K562 (cell line): ENCODE measurements at regions not wholly inside any gene's neighbourhood (a gene's known extent, or its start where the extent isn't known, plus 50 kb on each side); places are given as distances from the start of the nearest gene placed in this dataset.

Experiments
- CBX5 ChIP-seq: IDR thresholded peaks from 2 replicates; pipeline ENCODE4 v1.6.1; 2014; ENCODE audit warnings: low read depth, borderline replicate concordance
- FOXM1 ChIP-seq, 2 experiments: fragments of 450-650 bp in 1 of 2; sonication (generic) in 1 of 2; formaldehyde crosslinking in 1 of 2; IDR thresholded peaks; 2 replicates each; pipeline versions ENCODE4 v1.6.1 to v1.9.0; 2017 to 2022; ENCODE audit warnings: low read depth in 2 of 2, mild to moderate bottlenecking in 2 of 2, missing genetic modification reagents in 1 of 2, moderate library complexity in 1 of 2
- NR1H2 ChIP-seq: sonication (generic); formaldehyde crosslinking; IDR thresholded peaks from 2 replicates; pipeline ENCODE4 v1.4.0; 2020; ENCODE audit warnings: mild to moderate bottlenecking, missing genetic modification reagents
- SP2 ChIP-seq: IDR thresholded peaks from 2 replicates; pipeline ENCODE4 v1.6.1; 2011; ENCODE audit warnings: mild to moderate bottlenecking, low read depth, low read length, moderate library complexity; ENCODE audit not compliant: poor library complexity, severe bottlenecking; ENCODE audit errors: extremely low read depth
- ZNF589 ChIP-seq: fragments of 200-800 bp; sonication (Bioruptor generic); IDR thresholded peaks from 2 replicates; pipeline ENCODE4 v1.6.1; 2016; ENCODE audit warnings: low read depth, missing genetic modification characterization, missing compliant biosample characterization
- TF ChIP-seq, protein P1 (sequence below): fragments of 450-650 bp; IDR thresholded peaks from 2 replicates; pipeline ENCODE4 v1.6.1; 2016; ENCODE audit warnings: mild to moderate bottlenecking, moderate library complexity
- TF ChIP-seq, protein P2 (sequence below): fragments of 450-650 bp; IDR thresholded peaks from 2 replicates; pipeline ENCODE4 v1.7.1; 2018; ENCODE audit warnings: mild to moderate bottlenecking, low read depth; ENCODE audit not compliant: partially characterized antibody
- TF ChIP-seq, protein P3 (sequence below), 2 experiments: IDR thresholded peaks in 1 of 2; conservative IDR thresholded peaks in 1 of 2; 2 replicates each; pipeline ENCODE4 v1.6.1; 2016; ENCODE audit warnings: low read depth in 2 of 2, mild to moderate bottlenecking in 1 of 2, missing compliant biosample characterization in 1 of 2, missing genetic modification characterization in 1 of 2, moderate library complexity in 1 of 2

DNA sequence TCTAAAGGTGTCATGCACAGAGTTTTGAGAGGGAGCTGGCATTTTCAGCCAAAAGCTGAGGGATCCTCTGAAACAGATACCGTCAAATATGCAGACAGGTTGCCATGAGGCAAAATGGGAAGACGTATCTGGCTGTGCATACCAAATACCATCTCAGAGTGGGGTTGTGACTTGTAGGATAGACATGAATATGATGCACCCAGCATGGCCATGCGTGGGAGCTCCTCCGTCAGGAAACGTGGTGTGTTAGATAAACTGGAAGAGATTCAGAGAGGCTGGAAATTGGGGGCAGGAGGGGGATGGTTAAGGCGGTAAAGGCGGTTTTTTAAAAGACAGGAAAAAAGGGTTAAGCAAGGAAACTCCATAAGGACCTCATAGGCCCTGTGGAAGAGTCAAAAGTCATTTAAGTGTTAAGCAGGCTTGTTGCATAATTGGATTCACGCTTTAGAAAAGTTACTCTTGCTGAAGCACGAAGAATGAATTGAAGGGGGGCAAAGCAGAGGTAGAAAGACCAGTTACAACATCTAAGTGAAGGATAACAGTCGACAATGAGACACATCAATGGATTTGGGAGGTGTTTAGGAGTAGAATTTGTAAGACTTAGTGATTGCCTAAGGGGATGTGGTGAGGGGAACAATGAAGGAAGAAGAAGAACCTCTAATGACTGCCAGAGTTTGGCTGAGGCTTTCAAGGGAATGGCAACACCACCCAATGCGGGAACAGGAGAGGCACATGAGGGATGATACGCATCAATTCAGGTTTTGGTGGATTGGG is 139.6 kb upstream of the CTAGE1 start (continued):
- TF ChIP-seq, protein P1, sequence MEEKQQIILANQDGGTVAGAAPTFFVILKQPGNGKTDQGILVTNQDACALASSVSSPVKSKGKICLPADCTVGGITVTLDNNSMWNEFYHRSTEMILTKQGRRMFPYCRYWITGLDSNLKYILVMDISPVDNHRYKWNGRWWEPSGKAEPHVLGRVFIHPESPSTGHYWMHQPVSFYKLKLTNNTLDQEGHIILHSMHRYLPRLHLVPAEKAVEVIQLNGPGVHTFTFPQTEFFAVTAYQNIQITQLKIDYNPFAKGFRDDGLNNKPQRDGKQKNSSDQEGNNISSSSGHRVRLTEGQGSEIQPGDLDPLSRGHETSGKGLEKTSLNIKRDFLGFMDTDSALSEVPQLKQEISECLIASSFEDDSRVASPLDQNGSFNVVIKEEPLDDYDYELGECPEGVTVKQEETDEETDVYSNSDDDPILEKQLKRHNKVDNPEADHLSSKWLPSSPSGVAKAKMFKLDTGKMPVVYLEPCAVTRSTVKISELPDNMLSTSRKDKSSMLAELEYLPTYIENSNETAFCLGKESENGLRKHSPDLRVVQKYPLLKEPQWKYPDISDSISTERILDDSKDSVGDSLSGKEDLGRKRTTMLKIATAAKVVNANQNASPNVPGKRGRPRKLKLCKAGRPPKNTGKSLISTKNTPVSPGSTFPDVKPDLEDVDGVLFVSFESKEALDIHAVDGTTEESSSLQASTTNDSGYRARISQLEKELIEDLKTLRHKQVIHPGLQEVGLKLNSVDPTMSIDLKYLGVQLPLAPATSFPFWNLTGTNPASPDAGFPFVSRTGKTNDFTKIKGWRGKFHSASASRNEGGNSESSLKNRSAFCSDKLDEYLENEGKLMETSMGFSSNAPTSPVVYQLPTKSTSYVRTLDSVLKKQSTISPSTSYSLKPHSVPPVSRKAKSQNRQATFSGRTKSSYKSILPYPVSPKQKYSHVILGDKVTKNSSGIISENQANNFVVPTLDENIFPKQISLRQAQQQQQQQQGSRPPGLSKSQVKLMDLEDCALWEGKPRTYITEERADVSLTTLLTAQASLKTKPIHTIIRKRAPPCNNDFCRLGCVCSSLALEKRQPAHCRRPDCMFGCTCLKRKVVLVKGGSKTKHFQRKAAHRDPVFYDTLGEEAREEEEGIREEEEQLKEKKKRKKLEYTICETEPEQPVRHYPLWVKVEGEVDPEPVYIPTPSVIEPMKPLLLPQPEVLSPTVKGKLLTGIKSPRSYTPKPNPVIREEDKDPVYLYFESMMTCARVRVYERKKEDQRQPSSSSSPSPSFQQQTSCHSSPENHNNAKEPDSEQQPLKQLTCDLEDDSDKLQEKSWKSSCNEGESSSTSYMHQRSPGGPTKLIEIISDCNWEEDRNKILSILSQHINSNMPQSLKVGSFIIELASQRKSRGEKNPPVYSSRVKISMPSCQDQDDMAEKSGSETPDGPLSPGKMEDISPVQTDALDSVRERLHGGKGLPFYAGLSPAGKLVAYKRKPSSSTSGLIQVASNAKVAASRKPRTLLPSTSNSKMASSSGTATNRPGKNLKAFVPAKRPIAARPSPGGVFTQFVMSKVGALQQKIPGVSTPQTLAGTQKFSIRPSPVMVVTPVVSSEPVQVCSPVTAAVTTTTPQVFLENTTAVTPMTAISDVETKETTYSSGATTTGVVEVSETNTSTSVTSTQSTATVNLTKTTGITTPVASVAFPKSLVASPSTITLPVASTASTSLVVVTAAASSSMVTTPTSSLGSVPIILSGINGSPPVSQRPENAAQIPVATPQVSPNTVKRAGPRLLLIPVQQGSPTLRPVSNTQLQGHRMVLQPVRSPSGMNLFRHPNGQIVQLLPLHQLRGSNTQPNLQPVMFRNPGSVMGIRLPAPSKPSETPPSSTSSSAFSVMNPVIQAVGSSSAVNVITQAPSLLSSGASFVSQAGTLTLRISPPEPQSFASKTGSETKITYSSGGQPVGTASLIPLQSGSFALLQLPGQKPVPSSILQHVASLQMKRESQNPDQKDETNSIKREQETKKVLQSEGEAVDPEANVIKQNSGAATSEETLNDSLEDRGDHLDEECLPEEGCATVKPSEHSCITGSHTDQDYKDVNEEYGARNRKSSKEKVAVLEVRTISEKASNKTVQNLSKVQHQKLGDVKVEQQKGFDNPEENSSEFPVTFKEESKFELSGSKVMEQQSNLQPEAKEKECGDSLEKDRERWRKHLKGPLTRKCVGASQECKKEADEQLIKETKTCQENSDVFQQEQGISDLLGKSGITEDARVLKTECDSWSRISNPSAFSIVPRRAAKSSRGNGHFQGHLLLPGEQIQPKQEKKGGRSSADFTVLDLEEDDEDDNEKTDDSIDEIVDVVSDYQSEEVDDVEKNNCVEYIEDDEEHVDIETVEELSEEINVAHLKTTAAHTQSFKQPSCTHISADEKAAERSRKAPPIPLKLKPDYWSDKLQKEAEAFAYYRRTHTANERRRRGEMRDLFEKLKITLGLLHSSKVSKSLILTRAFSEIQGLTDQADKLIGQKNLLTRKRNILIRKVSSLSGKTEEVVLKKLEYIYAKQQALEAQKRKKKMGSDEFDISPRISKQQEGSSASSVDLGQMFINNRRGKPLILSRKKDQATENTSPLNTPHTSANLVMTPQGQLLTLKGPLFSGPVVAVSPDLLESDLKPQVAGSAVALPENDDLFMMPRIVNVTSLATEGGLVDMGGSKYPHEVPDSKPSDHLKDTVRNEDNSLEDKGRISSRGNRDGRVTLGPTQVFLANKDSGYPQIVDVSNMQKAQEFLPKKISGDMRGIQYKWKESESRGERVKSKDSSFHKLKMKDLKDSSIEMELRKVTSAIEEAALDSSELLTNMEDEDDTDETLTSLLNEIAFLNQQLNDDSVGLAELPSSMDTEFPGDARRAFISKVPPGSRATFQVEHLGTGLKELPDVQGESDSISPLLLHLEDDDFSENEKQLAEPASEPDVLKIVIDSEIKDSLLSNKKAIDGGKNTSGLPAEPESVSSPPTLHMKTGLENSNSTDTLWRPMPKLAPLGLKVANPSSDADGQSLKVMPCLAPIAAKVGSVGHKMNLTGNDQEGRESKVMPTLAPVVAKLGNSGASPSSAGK = peak; percentile 78
- TF ChIP-seq, protein P2, sequence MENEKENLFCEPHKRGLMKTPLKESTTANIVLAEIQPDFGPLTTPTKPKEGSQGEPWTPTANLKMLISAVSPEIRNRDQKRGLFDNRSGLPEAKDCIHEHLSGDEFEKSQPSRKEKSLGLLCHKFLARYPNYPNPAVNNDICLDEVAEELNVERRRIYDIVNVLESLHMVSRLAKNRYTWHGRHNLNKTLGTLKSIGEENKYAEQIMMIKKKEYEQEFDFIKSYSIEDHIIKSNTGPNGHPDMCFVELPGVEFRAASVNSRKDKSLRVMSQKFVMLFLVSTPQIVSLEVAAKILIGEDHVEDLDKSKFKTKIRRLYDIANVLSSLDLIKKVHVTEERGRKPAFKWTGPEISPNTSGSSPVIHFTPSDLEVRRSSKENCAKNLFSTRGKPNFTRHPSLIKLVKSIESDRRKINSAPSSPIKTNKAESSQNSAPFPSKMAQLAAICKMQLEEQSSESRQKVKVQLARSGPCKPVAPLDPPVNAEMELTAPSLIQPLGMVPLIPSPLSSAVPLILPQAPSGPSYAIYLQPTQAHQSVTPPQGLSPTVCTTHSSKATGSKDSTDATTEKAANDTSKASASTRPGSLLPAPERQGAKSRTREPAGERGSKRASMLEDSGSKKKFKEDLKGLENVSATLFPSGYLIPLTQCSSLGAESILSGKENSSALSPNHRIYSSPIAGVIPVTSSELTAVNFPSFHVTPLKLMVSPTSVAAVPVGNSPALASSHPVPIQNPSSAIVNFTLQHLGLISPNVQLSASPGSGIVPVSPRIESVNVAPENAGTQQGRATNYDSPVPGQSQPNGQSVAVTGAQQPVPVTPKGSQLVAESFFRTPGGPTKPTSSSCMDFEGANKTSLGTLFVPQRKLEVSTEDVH = no peak
- TF ChIP-seq FOXM1 (IDR thresholded peaks at IDR 0.05; ENCODE audit: low read depth) = peak; percentile 25; the same call in 1 of the 2 replicates
- no peak for TF ChIP-seq FOXM1 (CRISPR knock-in tag; IDR thresholded peaks at IDR 0.05; ENCODE audit: low read depth)
- no peak for TF ChIP-seq CBX5
- no peak for TF ChIP-seq ZNF589
- TF ChIP-seq NR1H2 = no peak
- no peak for TF ChIP-seq SP2
- TF ChIP-seq, protein P3, sequence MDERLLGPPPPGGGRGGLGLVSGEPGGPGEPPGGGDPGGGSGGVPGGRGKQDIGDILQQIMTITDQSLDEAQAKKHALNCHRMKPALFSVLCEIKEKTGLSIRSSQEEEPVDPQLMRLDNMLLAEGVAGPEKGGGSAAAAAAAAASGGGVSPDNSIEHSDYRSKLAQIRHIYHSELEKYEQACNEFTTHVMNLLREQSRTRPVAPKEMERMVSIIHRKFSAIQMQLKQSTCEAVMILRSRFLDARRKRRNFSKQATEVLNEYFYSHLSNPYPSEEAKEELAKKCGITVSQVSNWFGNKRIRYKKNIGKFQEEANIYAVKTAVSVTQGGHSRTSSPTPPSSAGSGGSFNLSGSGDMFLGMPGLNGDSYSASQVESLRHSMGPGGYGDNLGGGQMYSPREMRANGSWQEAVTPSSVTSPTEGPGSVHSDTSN (CRISPR knock-in tag; IDR thresholded peaks at IDR 0.05; ENCODE audit: low read depth) = no peak
- TF ChIP-seq, protein P3 (tag; conservative IDR thresholded peaks at IDR 0.05; ENCODE audit: low read depth) = no peak
